ENCODE measurements at regions not wholly inside any gene's neighbourhood (a gene's known extent, or its start where the extent isn't known, plus 50 kb on each side); places are given as distances from the start of the nearest gene placed in this dataset.

DNA sequence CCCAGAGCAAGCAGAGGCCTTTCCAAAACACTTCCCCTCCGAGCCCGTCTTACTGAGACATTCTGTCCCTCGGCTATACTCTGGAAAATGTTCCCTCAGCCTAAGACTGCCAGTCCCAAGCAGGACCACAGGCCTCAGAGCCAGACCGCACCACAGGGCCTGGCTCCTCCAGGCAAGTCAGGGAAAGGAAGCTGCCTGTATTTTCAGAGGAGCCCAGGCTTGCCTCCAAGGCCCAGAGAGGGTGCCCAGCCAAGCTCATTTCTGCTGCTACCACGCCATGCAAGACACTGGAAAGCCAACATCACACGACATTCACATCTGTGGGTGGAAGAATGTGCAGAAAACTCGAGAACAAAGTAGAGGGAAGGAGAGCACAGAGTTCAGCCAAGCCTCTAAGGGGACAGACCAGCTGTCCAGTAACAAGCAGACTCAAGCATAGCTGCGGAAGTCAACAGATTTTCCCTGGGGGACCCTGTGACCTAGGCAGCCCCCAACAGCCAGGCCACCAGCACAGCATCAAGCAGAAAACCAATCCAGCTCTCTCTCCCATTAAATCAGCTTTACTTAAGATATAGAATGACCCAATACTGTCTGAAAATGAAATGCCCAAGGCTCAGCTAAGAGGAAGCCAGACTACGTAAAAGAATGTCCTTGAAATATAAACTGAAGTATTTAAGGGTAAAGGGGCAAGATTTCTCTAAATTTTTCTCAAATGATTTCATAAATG lies 123.9 kb downstream of the ZFP36L2 start:
- H3K4me1 ChIP-seq (ENCODE audit: control insufficient read depth in 1 of 2, insufficient read depth in 2 of 2, low read length in 2 of 2): peaks cover 3 to 8% of the 10 kb centered on the region in 2 experiments; a peak in 3 of 4 replicates
- TF ChIP-seq CEBPB (IDR thresholded peaks at IDR 0.05; ENCODE audit: low read depth) (no peak), SRF (IDR thresholded peaks at IDR 0.05; ENCODE audit: low read depth) (no peak), EGR1 (IDR thresholded peaks at IDR 0.05; ENCODE audit: low read depth) (no peak), CBX3 (IDR thresholded peaks at IDR 0.05; ENCODE audit: low read depth) (no peak), JUND (IDR thresholded peaks at IDR 0.05) (no peak), ZNF274 (IDR thresholded peaks at IDR 0.05; ENCODE audit: low read depth, low read length) (no peak), ZFX (IDR thresholded peaks at IDR 0.05) (no peak), POLR2AphosphoS5 (IDR thresholded peaks at IDR 0.05; ENCODE audit: low read depth, low read length) (no peak), TCF7L2 (IDR thresholded peaks at IDR 0.05; ENCODE audit: borderline replicate concordance, extremely low read depth, insufficient read depth, insufficient read length) (no peak), YY1 (IDR thresholded peaks at IDR 0.05; ENCODE audit: extremely low read depth, insufficient replicate concordance, low read depth, low read length) (no peak), EZH2 (IDR thresholded peaks at IDR 0.05) (no peak), ELF1 (IDR thresholded peaks at IDR 0.05; ENCODE audit: borderline replicate concordance, low read depth) (no peak), RAD21 (IDR thresholded peaks at IDR 0.05; ENCODE audit: low read depth) (no peak), EZH2phosphoT487 (IDR thresholded peaks at IDR 0.05; ENCODE audit: borderline replicate concordance) (no peak), POLR2A (IDR thresholded peaks at IDR 0.05; ENCODE audit: borderline replicate concordance, extremely low read depth, insufficient read depth, insufficient read length) (no peak)
- TF ChIP-seq, protein P1, sequence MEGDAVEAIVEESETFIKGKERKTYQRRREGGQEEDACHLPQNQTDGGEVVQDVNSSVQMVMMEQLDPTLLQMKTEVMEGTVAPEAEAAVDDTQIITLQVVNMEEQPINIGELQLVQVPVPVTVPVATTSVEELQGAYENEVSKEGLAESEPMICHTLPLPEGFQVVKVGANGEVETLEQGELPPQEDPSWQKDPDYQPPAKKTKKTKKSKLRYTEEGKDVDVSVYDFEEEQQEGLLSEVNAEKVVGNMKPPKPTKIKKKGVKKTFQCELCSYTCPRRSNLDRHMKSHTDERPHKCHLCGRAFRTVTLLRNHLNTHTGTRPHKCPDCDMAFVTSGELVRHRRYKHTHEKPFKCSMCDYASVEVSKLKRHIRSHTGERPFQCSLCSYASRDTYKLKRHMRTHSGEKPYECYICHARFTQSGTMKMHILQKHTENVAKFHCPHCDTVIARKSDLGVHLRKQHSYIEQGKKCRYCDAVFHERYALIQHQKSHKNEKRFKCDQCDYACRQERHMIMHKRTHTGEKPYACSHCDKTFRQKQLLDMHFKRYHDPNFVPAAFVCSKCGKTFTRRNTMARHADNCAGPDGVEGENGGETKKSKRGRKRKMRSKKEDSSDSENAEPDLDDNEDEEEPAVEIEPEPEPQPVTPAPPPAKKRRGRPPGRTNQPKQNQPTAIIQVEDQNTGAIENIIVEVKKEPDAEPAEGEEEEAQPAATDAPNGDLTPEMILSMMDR (IDR thresholded peaks at IDR 0.05 in 2 of 3, conservative IDR thresholded peaks at IDR 0.05 in 1 of 3; ENCODE audit: borderline replicate concordance in 1 of 3, insufficient read depth in 1 of 3, low read depth in 2 of 3, low read length in 2 of 3): no peak
- TF ChIP-seq, protein P2, sequence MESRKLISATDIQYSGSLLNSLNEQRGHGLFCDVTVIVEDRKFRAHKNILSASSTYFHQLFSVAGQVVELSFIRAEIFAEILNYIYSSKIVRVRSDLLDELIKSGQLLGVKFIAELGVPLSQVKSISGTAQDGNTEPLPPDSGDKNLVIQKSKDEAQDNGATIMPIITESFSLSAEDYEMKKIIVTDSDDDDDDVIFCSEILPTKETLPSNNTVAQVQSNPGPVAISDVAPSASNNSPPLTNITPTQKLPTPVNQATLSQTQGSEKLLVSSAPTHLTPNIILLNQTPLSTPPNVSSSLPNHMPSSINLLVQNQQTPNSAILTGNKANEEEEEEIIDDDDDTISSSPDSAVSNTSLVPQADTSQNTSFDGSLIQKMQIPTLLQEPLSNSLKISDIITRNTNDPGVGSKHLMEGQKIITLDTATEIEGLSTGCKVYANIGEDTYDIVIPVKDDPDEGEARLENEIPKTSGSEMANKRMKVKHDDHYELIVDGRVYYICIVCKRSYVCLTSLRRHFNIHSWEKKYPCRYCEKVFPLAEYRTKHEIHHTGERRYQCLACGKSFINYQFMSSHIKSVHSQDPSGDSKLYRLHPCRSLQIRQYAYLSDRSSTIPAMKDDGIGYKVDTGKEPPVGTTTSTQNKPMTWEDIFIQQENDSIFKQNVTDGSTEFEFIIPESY (IDR thresholded peaks at IDR 0.05; ENCODE audit: extremely low read depth, insufficient replicate concordance, low read length): no peak
- TF ChIP-seq, protein P3, sequence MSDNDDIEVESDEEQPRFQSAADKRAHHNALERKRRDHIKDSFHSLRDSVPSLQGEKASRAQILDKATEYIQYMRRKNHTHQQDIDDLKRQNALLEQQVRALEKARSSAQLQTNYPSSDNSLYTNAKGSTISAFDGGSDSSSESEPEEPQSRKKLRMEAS (IDR thresholded peaks at IDR 0.05): no peak
- TF ChIP-seq, protein P4, sequence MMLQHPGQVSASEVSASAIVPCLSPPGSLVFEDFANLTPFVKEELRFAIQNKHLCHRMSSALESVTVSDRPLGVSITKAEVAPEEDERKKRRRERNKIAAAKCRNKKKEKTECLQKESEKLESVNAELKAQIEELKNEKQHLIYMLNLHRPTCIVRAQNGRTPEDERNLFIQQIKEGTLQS (IDR thresholded peaks at IDR 0.05): no peak
- TF ChIP-seq, protein P5, sequence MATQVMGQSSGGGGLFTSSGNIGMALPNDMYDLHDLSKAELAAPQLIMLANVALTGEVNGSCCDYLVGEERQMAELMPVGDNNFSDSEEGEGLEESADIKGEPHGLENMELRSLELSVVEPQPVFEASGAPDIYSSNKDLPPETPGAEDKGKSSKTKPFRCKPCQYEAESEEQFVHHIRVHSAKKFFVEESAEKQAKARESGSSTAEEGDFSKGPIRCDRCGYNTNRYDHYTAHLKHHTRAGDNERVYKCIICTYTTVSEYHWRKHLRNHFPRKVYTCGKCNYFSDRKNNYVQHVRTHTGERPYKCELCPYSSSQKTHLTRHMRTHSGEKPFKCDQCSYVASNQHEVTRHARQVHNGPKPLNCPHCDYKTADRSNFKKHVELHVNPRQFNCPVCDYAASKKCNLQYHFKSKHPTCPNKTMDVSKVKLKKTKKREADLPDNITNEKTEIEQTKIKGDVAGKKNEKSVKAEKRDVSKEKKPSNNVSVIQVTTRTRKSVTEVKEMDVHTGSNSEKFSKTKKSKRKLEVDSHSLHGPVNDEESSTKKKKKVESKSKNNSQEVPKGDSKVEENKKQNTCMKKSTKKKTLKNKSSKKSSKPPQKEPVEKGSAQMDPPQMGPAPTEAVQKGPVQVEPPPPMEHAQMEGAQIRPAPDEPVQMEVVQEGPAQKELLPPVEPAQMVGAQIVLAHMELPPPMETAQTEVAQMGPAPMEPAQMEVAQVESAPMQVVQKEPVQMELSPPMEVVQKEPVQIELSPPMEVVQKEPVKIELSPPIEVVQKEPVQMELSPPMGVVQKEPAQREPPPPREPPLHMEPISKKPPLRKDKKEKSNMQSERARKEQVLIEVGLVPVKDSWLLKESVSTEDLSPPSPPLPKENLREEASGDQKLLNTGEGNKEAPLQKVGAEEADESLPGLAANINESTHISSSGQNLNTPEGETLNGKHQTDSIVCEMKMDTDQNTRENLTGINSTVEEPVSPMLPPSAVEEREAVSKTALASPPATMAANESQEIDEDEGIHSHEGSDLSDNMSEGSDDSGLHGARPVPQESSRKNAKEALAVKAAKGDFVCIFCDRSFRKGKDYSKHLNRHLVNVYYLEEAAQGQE (IDR thresholded peaks at IDR 0.05; ENCODE audit: low read depth): no peak
- BruUV-seq (replicated peaks): no TSS peak
- DNase-seq (ENCODE audit: low read depth, low spot score) (no peak), ATAC-seq (no peak)
- POLR2A ChIA-PET: no interaction called here
- H2AFZ ChIP-seq (ENCODE audit: low read depth, low read length, poor library complexity, severe bottlenecking): no peak overlapping the region
- H3K4me2 ChIP-seq (ENCODE audit: low read length): no peak overlapping the region
- CTCF ChIA-PET: interaction anchor here (0.8 kb wide), 1 partner anchor 25 kb away, joined by 3 read pairs; no protein-coding TSS in a partner anchor
- H3K79me2 ChIP-seq (ENCODE audit: insufficient read depth, low read length): no peaks in the 10 kb centered on the region
- no peaks in the 10 kb centered on the region for H3K9me3 ChIP-seq (ENCODE audit: control insufficient read depth in 1 of 2, insufficient read depth in 1 of 2, low read depth in 1 of 2, low read length in 2 of 2)
- H3K4me3 ChIP-seq (replicated peaks in 1 of 2; ENCODE audit: low read depth in 1 of 2, low read length in 2 of 2): no peak overlapping the region
- intact Hi-C loops (cut with micrococcal nuclease): no loop called here
- H3K36me3 ChIP-seq (ENCODE audit: control insufficient read depth in 1 of 2, insufficient read depth in 2 of 2, low read length in 2 of 2): no peaks in the 10 kb centered on the region
- H3K9ac ChIP-seq (ENCODE audit: low read length): no peak overlapping the region
- RAD21 ChIA-PET (ENCODE audit: low non-redundant PET in 1 of 2, low total read pairs in 2 of 2, uncharacterized antibody in 2 of 2, unreplicated experiment in 2 of 2): no interaction called here
- no peak overlapping the region for H3K27ac ChIP-seq (ENCODE audit: low read depth, low read length)
- H3K9me2 ChIP-seq (ENCODE audit: insufficient read depth): no peaks in the 10 kb centered on the region
- H3K27me3 ChIP-seq (ENCODE audit: insufficient read depth, low read length): no peaks in the 10 kb centered on the region
- H4K20me1 ChIP-seq (ENCODE audit: insufficient read depth): no peaks in the 10 kb centered on the region
